SU-DHL-6 (cell line): ENCODE measurements at regions not wholly inside any gene's neighbourhood (a gene's known extent, or its start where the extent isn't known, plus 50 kb on each side); places are given as distances from the start of the nearest gene placed in this dataset.

ENCODE experiments used
- CTCF ChIP-seq: fragments of 200-600 bp; sonication (generic); IDR thresholded peaks from one replicate; pipeline ENCODE4 v1.5.1; 2017; ENCODE audit warnings: antibody characterized with exemption, mild to moderate bottlenecking, low read length, moderate library complexity; ENCODE audit not compliant: insufficient read depth, poor library complexity, severe bottlenecking
- EZH2phosphoT487 ChIP-seq: fragments of 200-600 bp; sonication (generic), shearing (Covaris generic); conservative IDR thresholded peaks from 2 replicates; pipeline ENCODE4 v1.6.1; 2018; ENCODE audit warnings: mild to moderate bottlenecking, antibody characterized with exemption, low read length, moderate library complexity, mixed read lengths

GRCh38 chrX:13463608-13464007 lies 105.8 kb upstream of the EGFL6 start:
- TF ChIP-seq CTCF: no peak
- TF ChIP-seq EZH2phosphoT487: no peak
